Psoas muscle (tissue), 7 donors: ENCODE measurements at regions not wholly inside any gene's neighbourhood (a gene's known extent, or its start where the extent isn't known, plus 50 kb on each side); places are given as distances from the start of the nearest gene placed in this dataset.

Experiments
- ATAC-seq, 4 donors: fragments of 200-7000 bp; cut with Tn5 transposase; one replicate each; pipeline ENCODE4 v1.9.1; 2020; ENCODE audit warnings: moderate library complexity in 3 of 4, mild to moderate bottlenecking in 2 of 4
- DNase-seq, 2 donors: peaks; one replicate each; pipeline ENCODE4 v3.0.0-alpha.2; 2020
- H3K27ac ChIP-seq: fragments of 200-600 bp; one replicate; pipeline ENCODE4 v1.8.0; 2022
- H3K27me3 ChIP-seq, 3 donors: fragments of 200-600 bp in 1 of 3; one replicate each; pipeline versions ENCODE4 v1.6.1 to v1.8.0; 2013 to 2022; ENCODE audit warnings: low read length in 2 of 3, mild to moderate bottlenecking in 2 of 3, moderate library complexity in 1 of 3; ENCODE audit not compliant: insufficient read depth in 3 of 3
- H3K36me3 ChIP-seq, 2 donors: fragments of 200-600 bp in 1 of 2; one replicate each; pipeline versions ENCODE4 v1.6.1 to v1.8.0; 2013 to 2022; ENCODE audit warnings: low read depth in 1 of 2, mild to moderate bottlenecking in 1 of 2, moderate library complexity in 1 of 2; ENCODE audit not compliant: insufficient read depth in 1 of 2
- H3K4me1 ChIP-seq: fragments of 200-600 bp; one replicate; pipeline ENCODE4 v1.8.0; 2022
- H3K4me3 ChIP-seq: fragments of 200-600 bp; one replicate; pipeline ENCODE4 v1.8.0; 2022; ENCODE audit warnings: mild to moderate bottlenecking
- H3K9me3 ChIP-seq: fragments of 200-600 bp; one replicate; pipeline ENCODE4 v1.8.0; 2022
- CTCF ChIP-seq: fragments of 200-600 bp; IDR thresholded peaks from one replicate; pipeline ENCODE4 v1.8.0; 2022; ENCODE audit warnings: antibody characterized with exemption
- WGBS, 3 donors: extraction: QIAGEN DNeasy Blood & Tissue Kit; methylation state at CpG; one replicate each; pipeline versions ENCODE4 v1.1.6 to v1.1.7; 2013; 5-methylcytosine and 5-hydroxymethylcytosine counted together
- intact Hi-C, 2 donors: fragments of 100-400 bp; cut with DNase I; formaldehyde crosslinking; loops; one replicate each; pipeline versions ENCODE4 v1.11.0 to v1.14.2; 2022
- donor health status: healthy with polysubstance abuse.
- donor health status: DM: no; HTN: no; CAD: no; lungs with moderate emphysema.
- donor health status: Bipolar disorder and iron deficiency.
- donor health status: healthy.
- donor health status: DM: yes; HTN: yes; CAD: no.
- donor health status: DM: no; HTN: no; CAD: no.
- donor health status: DM: yes; HTN: yes; CAD: no.

GRCh38 chr4:81546777-81547176 lies 75.1 kb upstream of the RASGEF1B start:
- no peak overlapping the region for H3K27ac ChIP-seq
- intact Hi-C loops = no loop called here
- no peaks in the 10 kb centered on the region for H3K9me3 ChIP-seq
- H3K27me3 ChIP-seq = no peaks in the 10 kb centered on the region
- DNase-seq (no peak), ATAC-seq (no peak)
- H3K36me3 ChIP-seq = no peaks in the 10 kb centered on the region
- no peak overlapping the region for H3K4me3 ChIP-seq
- WGBS, 3 donors = 80 to 91% (median 83%) methylated on average over 2 of the region's 2 CpGs
- TF ChIP-seq CTCF = no peak
- no peaks in the 10 kb centered on the region for H3K4me1 ChIP-seq

- intact Hi-C loops = no loop called here
- no peak for ATAC-seq
- H3K4me3 ChIP-seq = no peak overlapping the region
- no peak for DNase-seq
- 35 to 40% (median 40%) methylated on average over 4 of the region's 4 CpGs for WGBS, 3 donors
- no peaks in the 10 kb centered on the region for H3K4me1 ChIP-seq
- no peak overlapping the region for H3K27ac ChIP-seq
- H3K9me3 ChIP-seq = no peaks in the 10 kb centered on the region
- H3K27me3 ChIP-seq = no peaks in the 10 kb centered on the region
- H3K36me3 ChIP-seq = no peaks in the 10 kb centered on the region
- TF ChIP-seq CTCF = no peak
These were observed 69.6 kb upstream of the RASGEF1B start for GRCh38 chr4:81541161-81541945.

- no peak for TF ChIP-seq CTCF
- H3K4me1 ChIP-seq = no peaks in the 10 kb centered on the region
- no peaks in the 10 kb centered on the region for H3K9me3 ChIP-seq
- intact Hi-C loops = no loop called here
- ATAC-seq (no peak), DNase-seq (no peak)
- H3K27me3 ChIP-seq = no peaks in the 10 kb centered on the region
- no peaks in the 10 kb centered on the region for H3K36me3 ChIP-seq
- no peak overlapping the region for H3K27ac ChIP-seq
- H3K4me3 ChIP-seq = no peak overlapping the region
- 59 to 61% (median 60%) methylated on average over 6 of the region's 6 CpGs for WGBS, 3 donors
These were observed 67.2 kb upstream of the RASGEF1B start for GRCh38 chr4:81538716-81539427.

- intact Hi-C loops = no loop called here
- ATAC-seq = no peak
- WGBS, 3 donors = 37 to 54% (median 49%) methylated on average over 2 of the region's 2 CpGs
These were observed 59.7 kb upstream of the RASGEF1B start for GRCh38 chr4:81531410-81531809.

More at GRCh38 chr4:81531410-81531809, 59.7 kb upstream of the RASGEF1B start:
- TF ChIP-seq CTCF = no peak
- no peak for DNase-seq
- H3K9me3 ChIP-seq = no peaks in the 10 kb centered on the region
- no peaks in the 10 kb centered on the region for H3K4me1 ChIP-seq
- no peak overlapping the region for H3K27ac ChIP-seq
- no peak overlapping the region for H3K4me3 ChIP-seq
- H3K27me3 ChIP-seq = no peaks in the 10 kb centered on the region
- no peaks in the 10 kb centered on the region for H3K36me3 ChIP-seq
